GM12874 (cell line): ENCODE measurements at regions not wholly inside any gene's neighbourhood (a gene's known extent, or its start where the extent isn't known, plus 50 kb on each side); places are given as distances from the start of the nearest gene placed in this dataset.

Experiments
- TF ChIP-seq, protein P1 (sequence below): IDR thresholded peaks from 2 replicates; pipeline ENCODE4 v1.5.1; 2011; ENCODE audit warnings: low read depth, mild to moderate bottlenecking, control low read depth, low read length, moderate library complexity; ENCODE audit not compliant: insufficient read depth

DNA sequence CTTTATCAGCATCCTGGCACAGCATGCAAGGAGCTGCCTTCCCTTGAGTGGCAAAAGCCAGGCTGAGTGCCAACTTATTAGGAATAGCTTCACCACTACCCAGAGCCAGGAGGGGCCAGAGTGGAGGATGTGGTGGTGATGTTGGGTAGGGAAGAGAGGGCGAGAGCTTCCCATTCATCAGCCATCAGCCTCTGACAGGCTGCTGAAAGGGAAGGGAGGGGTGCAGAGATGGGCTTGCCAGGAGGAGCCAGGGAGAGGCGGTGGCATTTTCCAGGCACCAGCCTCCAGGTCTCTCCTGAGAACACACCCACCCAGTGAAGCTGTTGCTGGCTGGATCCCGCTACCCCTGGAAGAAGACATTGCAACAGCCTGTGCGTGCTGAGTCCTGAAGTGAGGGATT, 168.5 kb downstream of the ACTL8 start:
- TF ChIP-seq, protein P1, sequence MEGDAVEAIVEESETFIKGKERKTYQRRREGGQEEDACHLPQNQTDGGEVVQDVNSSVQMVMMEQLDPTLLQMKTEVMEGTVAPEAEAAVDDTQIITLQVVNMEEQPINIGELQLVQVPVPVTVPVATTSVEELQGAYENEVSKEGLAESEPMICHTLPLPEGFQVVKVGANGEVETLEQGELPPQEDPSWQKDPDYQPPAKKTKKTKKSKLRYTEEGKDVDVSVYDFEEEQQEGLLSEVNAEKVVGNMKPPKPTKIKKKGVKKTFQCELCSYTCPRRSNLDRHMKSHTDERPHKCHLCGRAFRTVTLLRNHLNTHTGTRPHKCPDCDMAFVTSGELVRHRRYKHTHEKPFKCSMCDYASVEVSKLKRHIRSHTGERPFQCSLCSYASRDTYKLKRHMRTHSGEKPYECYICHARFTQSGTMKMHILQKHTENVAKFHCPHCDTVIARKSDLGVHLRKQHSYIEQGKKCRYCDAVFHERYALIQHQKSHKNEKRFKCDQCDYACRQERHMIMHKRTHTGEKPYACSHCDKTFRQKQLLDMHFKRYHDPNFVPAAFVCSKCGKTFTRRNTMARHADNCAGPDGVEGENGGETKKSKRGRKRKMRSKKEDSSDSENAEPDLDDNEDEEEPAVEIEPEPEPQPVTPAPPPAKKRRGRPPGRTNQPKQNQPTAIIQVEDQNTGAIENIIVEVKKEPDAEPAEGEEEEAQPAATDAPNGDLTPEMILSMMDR: no peak

DNA sequence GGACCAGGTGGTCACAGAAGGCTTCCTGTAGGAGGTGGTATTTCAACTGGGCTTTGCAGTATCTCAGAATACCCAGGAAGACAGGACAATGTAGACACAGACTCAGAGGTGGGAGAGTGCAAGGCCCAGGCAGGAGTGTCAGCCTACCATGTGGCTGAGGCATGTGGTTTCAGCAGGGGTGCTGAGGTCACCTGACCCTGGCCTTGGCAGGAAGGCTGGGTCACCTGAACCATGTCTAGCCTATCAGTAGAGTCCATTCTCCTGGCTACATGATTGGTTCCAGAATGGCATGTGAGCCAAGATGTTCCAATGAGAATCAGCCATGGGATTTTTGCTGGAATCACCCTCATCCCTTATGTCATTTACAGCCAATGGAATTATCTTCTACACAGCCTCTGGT, 169.4 kb downstream of the ACTL8 start:
- TF ChIP-seq, protein P1: no peak

DNA sequence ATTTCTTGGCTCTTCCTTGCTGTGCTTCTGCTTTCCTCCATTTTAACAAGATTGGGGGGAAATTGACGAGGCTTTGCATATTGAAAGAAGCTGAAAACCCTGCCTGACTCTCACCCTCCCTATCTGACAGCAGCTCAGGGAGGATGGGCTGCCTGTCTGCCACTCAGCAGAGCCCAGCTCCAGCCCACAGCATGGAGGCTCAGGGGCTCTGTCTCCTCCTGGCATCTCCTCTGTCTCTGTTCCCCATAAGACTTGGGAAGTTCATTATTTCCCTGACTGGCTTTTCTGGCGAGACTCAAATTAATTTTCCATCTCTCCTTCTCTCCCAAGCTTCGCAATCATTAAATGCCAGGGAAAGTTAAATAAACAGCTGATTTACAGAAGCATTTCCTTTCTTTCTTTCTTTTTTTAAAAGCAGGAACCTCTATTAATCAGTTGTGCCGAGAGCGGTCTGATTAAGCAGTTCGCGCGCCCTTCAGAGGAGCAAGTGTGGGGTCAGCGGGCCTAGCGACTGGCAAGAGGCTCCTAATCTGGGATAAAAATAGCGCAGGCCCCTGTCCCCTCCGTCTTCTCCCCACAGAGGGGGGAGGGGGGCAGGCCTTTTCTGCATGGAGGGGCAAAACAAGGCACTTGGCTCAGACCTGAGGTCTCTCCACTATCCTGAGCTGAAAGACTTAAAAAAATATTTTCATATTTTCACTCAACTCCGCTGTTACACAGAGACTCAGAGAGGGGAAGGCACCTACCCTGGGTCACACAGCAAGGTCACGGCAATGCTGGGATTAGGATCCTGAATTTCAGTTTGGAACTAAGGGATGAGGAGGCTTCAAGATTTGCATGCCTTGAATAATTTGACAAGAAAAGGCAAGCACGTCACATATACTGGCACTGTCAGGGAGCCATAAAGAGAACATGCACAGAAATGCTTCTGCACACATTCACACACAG, 170.4 kb downstream of the ACTL8 start:
- TF ChIP-seq, protein P1: no peak

DNA sequence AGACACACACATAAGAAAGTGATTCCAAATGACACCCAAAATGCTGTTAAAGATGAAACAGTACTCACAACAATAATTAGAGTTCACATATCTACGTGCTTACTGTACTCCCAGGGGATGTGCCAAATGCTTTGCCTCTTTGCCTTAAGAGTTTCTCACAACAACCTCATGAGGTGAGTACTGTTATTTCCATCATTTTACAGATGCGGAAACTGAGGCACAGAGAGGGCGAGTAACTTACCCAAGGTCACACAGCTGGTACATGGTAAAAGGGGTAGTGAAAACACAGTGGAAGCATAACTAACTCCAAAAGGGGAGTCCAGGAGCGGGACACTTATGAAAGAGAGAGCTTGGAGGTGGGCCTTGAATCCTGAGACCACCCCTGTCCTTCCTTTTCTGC, 171.8 kb downstream of the ACTL8 start:
- TF ChIP-seq, protein P1: no peak

DNA sequence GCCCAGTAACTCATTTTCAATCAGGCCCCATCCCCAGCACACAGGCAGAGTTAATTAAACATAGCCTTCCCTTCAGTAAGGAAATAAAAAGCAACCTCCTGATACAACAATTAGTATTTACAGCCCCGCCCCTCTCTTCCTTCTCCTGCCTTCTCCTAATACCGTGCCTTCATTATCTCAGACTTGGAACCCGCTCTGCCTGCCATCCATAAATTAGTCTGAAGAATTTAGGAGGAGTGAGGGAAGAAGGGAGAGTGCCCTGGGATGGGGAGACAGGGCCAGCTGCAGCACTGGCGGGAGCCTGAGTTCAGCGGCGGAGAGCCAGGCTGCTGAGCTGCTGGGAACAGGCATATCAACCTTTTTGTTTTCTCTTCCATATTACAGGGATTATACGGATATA, 172.8 kb downstream of the ACTL8 start:
- TF ChIP-seq, protein P1: no peak

DNA sequence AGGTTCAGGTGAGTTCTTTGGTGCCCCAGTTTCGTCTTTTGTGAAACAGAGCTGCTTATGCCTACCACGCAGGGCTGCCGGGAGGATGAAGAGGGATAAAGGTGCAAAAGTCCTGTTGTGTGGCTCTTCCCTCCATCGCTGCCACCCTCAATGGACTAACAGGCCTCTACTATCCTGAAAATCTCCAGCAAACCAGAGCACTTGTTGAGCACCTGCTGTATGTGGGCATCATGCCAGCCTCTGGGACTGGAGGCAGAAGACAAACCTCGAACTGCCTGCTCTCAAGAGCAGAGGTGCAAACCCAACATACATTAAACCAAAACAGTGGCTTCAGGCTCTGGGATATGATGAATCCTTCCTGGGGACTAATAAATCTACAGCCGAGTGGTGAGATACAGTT, 174.1 kb downstream of the ACTL8 start:
- TF ChIP-seq, protein P1: no peak

DNA sequence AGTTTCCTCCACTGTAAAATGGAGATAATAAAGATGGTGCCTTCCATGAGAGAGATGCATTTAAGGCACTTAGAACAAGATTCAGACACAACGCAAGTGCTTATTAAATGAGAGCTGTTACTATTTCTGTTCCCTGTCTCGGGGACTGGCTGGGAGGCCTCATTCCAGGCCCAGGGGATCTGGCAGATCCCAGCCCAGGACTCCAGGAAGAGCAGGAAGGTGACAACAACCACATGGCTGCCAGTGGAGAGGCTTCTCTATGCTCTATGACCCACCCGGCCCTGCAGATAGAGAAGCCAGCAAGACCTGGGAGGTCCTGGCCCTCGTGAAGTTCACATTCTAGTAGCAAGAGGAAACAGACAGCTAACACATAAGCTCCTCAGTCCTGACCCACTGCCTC, 175.5 kb downstream of the ACTL8 start:
- TF ChIP-seq, protein P1: no peak
